Adrenal gland (tissue), 5 donors: ENCODE measurements at regions not wholly inside any gene's neighbourhood (a gene's known extent, or its start where the extent isn't known, plus 50 kb on each side); places are given as distances from the start of the nearest gene placed in this dataset.

Source experiments
- CTCF ChIP-seq, 6 experiments: fragments of 450-650 bp in 4 of 6; fragments of 200-600 bp in 2 of 6; sonication (generic) in 1 of 6; IDR thresholded peaks; 1 replicate in 5 of 6; 2 replicates in 1 of 6; pipeline versions ENCODE4 v1.5.1 to v1.8.0; 2016 to 2021; ENCODE audit warnings: antibody characterized with exemption in 6 of 6, mild to moderate bottlenecking in 2 of 6, moderate library complexity in 1 of 6
- POLR2A ChIP-seq, 2 donors: fragments of 450-650 bp; IDR thresholded peaks; one replicate each; pipeline ENCODE4 v1.6.1; 2017; ENCODE audit warnings: antibody characterized with exemption in 2 of 2, mild to moderate bottlenecking in 2 of 2, moderate library complexity in 1 of 2
- donor health status: DM: no; HTN: no; CAD: no.

- TF ChIP-seq CTCF (IDR thresholded peaks at IDR 0.05) (no peak), POLR2A (IDR thresholded peaks at IDR 0.05) (no peak)
These were observed 147.1 kb upstream of the NOVA1 start for GRCh38 chr14:26744903-26745302.
